Renal cortical epithelial cell (primary cell): ENCODE measurements at regions not wholly inside any gene's neighbourhood (a gene's known extent, or its start where the extent isn't known, plus 50 kb on each side); places are given as distances from the start of the nearest gene placed in this dataset.

ENCODE experiments used
- DNase-seq: peaks from one replicate; pipeline ENCODE4 v3.0.0-alpha.2; 2011; ENCODE audit warnings: low read depth

DNA sequence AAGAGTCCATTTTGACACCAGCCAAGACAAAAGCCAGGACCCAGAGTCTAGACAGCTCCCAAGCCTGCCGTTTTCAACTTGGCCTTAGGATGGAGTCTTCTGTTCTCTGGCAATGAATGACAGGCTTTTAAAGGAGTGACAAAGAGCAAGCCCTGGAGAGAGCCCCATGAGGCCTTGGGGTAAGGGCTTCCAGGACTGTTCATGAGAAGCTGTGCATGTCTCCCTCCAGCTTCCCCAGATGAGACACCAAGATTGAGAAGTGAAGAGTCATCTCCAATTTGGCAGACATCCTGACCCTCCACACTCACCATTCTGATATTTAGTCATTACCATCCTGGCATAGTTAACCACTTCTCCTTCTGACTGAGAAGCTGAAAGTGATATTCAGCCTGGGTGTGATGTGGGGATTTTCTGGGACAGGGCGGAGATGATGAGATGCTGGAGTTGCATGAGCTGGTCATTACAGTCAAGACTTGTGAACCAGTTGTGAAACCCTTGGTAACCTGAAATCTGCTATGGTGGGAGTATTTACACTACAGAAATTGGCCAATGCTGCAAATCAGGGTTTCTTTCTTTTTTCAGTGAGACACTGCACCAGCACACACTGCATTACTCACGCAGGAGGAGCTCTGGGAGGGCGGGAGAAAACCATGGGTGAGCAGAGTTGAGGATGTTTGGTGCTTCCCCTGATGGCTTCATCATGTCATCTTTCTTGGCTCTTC lies 77.8 kb downstream of the VCPKMT start:
- peak; percentile 81 for DNase-seq

DNA sequence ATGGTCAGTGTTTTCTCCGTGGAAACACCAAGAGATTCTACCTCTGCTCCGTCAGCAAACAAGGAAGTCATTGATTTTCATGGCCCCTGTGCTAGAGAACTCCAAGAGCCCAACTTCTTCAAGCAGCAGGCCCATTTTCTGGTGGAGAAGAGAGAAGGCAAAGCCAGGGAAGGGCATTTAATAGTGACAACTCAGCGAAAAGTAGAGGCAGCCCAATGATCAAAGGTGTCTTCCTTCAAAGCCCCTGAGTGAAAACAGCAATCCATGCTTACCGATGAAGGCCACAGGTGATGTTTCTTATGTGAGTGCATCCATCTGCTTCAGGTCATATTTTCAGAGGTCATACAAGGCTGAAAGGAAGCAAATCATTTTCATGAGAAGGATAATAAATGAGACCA lies 77.3 kb downstream of the VCPKMT start:
- no peak for DNase-seq

DNA sequence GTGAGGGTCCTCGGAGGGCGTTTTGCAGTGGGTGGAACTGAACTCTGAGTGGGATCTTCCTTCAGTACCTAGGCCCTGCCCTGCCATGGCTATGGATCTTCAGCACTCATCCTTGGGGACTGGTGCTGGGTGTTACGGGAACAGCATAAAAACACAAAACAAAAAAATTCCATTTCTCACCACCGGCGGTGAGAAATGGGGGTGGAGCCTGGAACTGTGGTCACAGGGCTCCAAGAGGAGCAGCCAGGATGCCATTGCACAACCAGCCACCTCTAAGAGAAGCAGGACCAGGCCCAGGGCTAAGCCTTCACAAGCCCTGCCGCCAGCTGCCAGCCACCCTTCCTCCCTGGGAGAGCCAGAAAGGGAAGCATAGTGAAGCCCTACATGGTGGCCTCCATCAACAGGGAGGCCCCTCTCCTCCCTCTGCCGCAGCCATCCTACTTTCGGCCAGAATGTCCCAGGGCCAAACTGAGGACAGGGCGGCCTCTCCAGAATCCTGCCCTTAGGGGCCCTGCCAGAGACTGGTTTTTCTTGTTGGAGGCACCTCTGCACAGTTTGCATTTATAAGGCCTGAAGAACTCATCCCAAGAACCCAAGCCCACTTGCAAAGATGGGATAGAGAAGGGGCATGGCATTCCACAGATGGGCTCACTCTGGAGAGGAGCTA lies 76.5 kb downstream of the VCPKMT start:
- DNase-seq = peak; percentile 36

DNA sequence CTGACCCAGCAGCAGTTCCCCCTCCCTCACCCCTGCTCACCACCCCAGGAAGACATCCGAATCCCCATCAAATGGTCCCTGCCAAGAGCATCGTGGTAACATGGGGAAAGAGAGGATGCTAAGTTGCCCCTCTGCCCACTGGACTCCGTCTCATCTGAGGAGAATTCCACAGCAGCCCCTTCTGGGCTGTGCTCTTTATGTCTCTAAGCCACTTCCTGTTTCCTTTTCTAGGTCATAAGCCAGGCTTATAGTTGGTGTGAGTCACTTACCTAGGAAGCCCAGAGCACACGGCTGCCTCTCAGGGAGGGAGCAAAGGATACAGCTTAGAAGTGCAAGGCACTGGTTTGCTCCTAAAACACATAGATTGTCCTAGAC lies 76.0 kb downstream of the VCPKMT start:
- peak; percentile 83 for DNase-seq

DNA sequence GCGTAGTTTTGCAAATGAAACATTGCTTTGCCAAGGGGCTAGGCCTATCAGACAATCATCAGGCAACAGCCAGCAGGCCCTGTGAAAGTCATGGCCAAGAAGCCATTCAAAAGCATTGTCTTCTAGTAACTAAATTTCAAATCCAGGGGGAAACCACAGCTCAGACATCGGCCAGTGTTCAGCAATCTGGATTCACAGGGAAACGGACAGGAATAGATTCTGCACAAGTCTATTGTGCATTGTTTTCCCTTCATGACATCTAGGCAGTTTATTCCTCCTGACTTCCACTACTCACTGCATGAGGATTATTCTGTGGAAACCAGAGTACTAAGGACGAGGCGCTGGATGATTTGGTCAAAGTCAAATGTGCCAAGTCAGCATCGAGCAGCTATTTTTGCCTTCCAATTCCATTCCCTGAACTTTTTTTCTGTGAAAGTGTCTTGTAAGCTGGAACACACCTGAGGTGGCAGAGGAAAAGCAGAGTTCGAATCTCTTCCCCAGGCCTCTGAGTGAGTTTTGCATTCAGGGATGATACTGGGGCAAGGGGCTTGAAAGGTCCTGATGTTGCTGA lies 75.4 kb downstream of the VCPKMT start:
- no peak for DNase-seq

DNA sequence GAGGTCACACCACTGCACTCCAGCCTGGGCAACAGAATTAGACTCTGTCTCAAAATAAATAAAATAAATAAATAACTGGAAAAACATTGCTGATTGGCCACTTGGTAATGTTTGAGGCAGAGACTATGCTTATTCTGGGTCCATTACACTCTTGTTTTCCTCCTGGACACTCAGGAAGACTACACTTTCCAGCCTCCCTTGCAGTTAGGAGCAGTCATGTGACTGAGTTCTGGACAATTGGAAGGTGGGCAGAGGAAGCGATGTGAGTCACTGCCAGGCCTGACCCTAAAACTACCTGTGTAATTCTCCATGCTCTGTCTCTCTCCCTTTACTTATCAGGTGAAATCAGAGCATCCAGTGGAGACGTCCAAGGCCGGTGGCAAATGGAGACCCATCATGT lies 74.4 kb downstream of the VCPKMT start:
- DNase-seq = no peak

DNA sequence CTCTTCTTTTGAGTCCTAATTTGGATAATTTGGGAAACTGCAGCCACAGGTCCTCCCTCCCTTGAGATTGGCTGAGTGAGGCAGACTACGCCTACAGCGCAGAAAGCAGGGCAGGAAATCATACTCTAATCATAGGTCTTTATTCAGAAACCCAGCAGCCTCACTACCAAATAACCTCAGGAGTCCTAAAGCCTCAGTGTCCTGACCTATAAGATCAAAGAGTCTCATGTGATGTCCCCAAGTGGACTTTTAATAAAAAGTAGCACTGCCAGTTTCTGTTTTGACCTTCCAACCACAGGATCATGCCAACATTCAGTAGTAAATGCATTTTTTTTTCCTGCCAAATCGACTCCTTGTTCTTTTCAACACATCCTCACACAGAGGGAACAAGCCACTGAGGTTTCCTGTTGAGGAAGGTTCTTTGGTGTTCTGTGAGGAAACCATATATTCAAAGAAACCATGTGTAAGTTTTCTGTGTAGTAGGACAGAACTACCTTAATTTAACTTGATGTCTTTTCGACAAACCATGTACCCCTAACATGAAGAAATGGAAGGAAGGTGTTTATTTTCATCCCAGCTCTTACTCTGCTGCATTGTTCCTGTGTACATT lies 72.2 kb downstream of the VCPKMT start:
- DNase-seq = no peak

DNA sequence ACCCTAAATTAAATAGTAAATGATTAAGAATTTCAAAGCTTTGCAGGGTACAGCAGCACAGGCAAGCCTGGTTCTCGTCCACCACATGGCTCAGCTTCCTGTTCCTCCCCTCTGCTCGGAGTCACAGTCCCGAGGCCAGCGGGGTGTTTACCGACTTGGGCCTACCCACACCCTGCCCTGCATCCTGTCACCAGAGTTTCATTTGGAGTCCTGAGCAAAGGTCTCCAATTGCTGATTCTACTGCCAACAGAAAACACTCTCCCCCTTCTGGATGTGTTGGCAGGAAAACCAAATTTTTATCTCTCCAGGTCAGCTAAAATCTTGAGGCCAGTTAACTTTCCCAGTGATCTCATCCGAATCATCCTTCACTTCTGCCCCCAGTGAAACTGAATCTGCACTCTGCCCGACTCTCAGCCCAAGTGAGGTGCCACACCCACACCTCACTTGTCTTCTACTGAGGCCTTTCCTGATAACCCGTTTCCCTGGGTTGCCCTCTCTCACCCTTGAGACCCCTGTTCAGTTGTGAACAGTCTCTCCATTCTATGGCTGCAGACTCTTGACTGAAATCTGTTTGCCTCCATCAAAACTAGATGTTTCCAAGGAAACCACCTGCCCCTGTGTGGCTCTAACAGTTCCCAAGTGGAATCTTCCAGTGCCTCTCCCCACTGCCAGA lies 71.2 kb downstream of the VCPKMT start:
- peak; percentile 65 for DNase-seq

DNA sequence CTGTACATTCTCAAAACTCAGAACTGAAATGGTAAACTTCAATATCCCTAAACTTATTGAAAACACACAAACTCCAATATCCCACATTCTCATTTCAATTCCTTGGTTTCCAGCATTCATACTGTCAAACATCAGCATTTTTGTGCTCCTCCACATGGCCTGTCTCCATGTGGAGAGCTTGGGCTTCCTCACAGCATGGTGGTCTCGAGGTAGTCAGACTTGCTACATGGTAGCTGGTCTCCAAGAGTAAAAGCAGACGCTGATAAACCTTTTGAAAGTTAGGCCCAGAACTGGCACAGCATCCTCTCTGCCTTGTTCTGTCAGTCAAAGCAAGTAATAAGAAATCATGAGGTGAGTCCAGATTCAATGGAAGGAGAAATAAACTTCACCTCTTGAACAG lies 70.5 kb downstream of the VCPKMT start:
- DNase-seq = no peak

DNA sequence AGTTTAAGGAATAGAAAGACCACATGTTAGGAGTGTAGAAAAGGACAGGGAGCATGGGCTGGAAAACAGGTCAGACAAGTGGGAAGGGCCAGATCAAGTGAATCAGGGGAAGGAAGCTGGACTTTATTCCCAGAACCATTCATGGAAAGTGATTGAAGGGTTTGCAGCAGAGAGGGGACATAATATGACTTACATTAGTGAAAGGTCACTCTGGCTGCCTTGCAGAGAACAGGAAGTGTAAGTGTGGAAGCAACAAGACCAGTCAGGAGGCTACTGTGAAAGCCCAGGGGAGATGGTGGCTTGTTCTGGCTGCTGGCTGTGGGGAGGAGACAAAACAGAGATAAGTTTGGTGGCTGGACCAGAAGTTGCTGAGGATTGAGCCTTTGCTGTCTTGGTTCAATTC lies 69.1 kb downstream of the VCPKMT start:
- no peak for DNase-seq

DNA sequence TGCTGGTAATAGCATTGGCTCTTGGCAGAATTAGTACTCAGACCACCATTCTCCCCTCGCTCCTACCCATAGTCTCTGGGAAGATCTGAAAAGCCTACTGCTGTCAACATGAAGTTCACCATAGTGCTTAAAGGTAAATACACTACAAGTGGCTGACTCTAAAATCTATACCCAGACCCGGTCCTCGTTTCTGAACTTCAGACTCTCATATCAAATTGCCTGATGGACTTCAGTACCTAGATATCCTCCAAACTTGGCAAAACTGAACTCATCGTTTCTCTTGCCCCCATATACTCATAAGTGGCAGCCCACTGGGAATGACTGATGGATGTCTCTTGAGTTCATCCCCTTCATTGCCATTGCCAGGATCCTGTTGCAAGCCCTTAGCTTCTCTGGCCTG lies 67.3 kb downstream of the VCPKMT start:
- DNase-seq = no peak

DNA sequence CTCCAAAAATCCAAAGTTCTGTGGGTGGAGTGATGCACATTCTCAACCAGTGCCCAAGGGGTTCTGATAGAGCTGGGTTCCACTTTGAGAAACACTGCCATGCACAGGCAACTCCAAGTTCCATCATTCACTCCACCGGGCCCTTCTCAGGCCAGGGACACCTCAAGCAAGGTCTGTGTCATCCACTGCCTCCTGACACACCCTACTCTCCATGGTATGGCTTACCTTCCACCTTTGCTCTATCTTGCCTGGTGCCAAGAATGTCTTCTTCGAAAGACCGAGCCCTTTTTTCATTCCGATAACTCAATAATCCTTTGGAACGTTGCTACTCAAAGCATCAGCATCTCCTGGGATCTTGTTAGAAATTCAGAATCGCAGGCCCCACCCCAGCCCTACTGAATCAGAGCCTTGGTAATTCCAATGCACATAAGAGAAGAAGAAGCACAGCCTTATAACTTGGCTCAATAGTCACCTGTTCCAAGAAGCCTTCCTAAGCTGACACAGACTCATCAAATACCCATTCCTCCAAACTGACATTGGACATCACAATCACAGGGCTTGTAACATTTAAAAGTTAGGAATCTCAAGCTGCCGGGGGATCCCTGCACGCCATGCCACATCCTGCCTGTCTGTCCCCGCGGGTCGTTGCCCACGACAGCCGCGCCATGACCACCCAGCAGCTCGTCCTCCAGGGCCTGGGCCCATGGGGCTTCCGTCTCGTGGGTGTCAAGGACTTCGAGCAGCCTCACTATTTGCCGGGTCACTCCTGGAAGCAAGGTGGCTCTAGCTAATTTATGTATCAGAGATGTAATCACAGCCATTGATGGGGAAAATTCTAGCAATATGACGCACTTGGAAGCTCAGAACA lies 66.4 kb downstream of the VCPKMT start:
- DNase-seq = no peak

DNA sequence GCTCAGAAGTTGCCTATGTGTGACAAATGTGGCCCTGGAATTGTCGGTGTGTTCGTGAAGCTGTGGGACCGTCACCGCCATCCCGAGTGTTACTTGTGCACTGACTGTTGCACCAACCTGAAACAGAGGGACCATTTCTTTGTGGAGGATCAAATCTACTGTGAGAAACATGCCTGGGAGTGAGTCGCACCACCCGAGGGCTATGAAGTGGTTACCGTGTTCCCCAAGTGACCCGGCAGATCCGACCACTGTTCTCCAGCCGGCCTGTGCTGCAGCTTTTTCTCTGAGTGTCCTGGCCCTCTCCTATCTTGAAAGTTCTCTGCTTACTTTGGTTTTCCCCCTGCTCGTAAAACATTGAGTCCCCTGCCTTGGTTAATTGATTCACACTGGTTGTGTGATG lies 65.3 kb downstream of the VCPKMT start:
- DNase-seq = no peak

DNA sequence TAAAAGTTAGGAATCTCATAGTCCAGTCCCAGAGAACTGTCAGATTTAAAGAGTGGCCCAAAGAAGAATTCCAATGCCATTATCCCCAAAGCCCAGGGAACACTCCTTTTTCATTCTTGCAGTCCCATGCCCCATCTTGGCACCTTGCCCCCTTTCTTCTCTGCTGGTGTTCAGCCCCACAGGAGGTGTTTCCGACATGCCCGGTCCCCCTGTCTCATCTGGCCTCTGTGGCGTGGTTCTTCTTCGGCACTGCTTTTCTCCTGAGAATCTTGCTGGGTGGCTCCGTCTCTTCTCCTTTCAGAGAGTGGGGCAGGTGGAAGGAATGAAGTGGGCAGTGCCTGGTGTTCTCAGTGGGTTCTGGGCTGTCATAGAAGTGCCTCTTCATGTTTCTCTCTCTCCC lies 64.7 kb downstream of the VCPKMT start:
- no peak for DNase-seq

DNA sequence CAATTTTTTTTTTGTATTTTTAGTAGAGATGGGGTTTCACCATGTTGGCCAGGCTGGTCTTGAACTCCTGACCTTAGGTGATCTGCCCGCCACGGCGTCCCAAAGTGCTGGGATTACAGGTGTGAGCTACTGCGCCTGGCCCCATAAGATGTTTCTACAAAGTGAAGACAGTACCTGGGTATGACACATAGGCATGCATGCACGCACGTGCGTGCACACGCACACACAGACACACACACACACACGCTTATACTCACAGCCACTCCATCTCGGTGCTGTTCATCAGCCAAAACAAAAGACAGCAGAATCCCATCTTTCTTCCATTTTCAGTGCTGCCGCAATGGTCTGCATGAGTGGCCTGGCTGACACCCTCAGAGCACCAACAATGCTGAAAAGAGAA lies 63.9 kb downstream of the VCPKMT start:
- no peak for DNase-seq

DNA sequence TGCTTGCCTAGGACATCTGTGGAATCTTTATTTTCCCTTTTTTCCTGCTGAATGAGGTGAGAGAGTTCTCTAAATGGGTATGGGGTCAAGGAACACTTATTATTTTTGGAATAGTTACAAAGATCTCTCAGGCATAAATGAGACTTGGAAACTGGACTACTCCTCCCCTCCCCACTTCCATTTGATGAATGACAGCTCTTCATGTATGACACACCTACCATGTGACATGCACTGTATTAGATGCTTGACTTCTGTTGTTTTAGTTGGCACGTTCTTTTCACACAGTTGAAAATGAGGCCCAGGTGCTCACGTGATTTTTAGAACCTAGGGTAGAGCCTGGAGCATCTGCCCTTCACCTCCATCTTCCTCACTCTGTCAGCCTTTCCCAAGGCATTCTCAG lies 62.4 kb downstream of the VCPKMT start:
- DNase-seq = no peak

DNA sequence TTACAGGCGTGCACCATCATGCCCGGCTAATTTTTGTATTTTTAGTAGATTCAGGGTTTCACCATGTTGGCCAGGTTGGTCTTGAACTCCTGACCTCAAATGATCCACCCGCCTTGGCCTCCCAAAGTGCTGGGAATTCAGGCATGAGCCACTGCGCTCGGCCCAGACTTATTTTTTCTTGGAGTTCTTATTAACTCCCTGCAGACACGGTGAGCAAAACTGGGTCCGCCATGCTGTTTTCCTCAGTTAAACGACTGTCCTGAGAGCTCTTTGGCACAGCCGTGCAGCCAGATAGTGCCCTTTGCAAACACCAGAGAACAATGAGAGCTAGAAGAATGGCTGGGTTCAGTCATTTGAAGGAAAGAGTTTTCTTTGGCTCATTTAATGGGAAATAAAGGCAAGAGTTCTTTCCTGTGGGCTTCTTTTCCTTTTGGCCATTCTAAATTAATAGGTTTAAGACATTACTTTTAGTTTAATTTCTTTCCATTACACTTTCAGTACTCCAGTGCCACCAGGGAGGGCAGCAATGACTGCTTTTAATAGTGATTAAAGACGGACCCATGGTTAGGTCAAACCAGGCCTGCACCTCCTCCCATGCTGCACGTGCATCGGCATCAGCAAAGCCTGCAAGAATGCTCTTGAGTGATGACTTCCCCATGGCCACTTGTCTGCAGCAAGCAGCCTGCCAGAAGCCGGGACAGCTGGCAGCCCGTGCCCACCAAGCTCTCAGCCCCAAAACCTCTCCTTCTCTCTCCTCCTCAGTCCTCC lies 60.7 kb downstream of the VCPKMT start:
- DNase-seq = no peak

DNA sequence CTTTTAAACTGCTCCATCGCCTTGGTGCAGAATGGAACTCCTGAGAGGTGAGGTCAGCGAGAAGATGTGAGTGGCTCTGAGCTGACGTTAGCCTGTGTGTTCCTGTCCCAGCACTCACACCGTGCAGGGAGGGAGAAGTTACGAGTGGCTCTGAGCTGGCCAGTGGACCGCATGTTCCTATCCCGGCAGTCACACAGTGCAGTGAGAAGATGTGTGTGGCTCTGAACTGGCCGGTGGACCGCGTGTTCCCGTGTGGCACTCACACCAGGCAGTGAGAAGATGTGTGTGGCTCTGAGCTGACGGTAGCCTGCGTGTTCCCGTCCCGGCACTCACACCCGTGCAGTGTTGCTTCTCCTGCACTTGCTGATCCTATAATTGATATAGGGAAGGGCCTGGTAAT lies 59.9 kb downstream of the VCPKMT start:
- no peak for DNase-seq

DNA sequence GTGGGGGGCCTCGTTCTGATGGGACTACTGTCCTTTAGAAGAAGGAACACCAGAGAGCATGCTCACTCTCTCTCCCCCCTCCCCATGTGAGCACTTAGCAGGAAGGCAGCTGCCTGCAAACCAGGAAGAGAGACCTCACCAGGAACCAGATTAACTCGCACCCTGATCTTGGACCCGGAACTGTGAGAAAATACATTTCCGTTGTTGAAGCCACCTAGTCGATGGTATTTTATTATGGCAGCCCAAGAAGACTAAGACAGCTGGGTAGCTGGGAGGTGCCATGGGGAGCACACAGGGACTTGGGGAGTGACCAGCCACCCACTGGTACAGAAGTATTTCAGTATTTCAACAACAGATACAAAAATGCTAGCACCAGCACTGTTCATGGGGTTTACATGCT lies 59.0 kb downstream of the VCPKMT start:
- DNase-seq = no peak

DNA sequence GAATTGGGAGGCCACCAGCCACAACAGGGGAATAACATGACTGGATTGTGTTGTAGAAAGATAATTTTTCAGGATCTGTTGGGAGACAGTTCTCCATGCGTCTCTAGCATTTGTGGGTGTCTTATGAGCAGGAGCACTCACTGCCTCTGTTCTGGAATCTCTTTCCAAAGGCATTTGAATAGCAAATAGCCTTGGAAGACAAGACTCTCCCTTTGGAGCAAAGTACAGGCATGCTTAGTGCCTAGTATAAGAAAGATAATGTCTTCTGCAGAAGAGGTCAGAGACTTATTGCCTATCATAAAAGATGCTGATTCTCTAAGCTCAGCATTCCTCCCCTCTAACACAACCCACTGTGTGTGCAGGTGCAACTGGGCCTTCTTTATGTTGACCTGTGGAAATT lies 58.3 kb downstream of the VCPKMT start:
- DNase-seq = no peak
